H1 (cell line): ENCODE measurements at regions not wholly inside any gene's neighbourhood (a gene's known extent, or its start where the extent isn't known, plus 50 kb on each side); places are given as distances from the start of the nearest gene placed in this dataset.

Source experiments
- ASH2L ChIP-seq: fragments of 200-600, 300-600 bp; sonication (generic); IDR thresholded peaks from one replicate; pipeline ENCODE4 v1.7.1; 2017; ENCODE audit warnings: low read length
- RAD21 ChIP-seq, 2 experiments: IDR thresholded peaks in 1 of 2; conservative IDR thresholded peaks in 1 of 2; 2 replicates each; pipeline ENCODE4 v1.6.1; 2011; ENCODE audit warnings: low read depth in 2 of 2, low read length in 2 of 2, improper control_type of control experiment in 1 of 2, inconsistent platforms in 1 of 2, mild to moderate bottlenecking in 1 of 2, moderate library complexity in 1 of 2
- RXRA ChIP-seq: IDR thresholded peaks from 2 replicates; pipeline ENCODE4 v1.6.1; 2011; ENCODE audit warnings: low read depth, mild to moderate bottlenecking, low read length, moderate library complexity; ENCODE audit not compliant: insufficient read depth
- SIN3A ChIP-seq, 2 experiments: IDR thresholded peaks in 1 of 2; conservative IDR thresholded peaks in 1 of 2; 2 replicates each; pipeline ENCODE4 v1.6.1; 2011 to 2012; ENCODE audit warnings: low read length in 2 of 2, improper control_type of control experiment in 1 of 2, low read depth in 1 of 2, mild to moderate bottlenecking in 1 of 2
- TBP ChIP-seq: IDR thresholded peaks from 2 replicates; pipeline ENCODE4 v1.6.1; 2011; ENCODE audit warnings: low read depth, low read length, improper control_type of control experiment
- TF ChIP-seq, protein P1 (sequence below): fragments of 300-600 bp; sonication (generic); IDR thresholded peaks from 2 replicates; pipeline ENCODE4 v1.7.1; 2012; ENCODE audit warnings: low read length, moderate library complexity, mild to moderate bottlenecking, inconsistent platforms; ENCODE audit not compliant: insufficient replicate concordance
- TF ChIP-seq, protein P2 (sequence below): IDR thresholded peaks from 2 replicates; pipeline ENCODE4 v1.6.1; 2011; ENCODE audit warnings: low read depth, mild to moderate bottlenecking, low read length; ENCODE audit not compliant: insufficient read depth
- TF ChIP-seq, protein P3 (sequence below): IDR thresholded peaks from 2 replicates; pipeline ENCODE4 v1.6.1; 2012; ENCODE audit warnings: inconsistent platforms

DNA sequence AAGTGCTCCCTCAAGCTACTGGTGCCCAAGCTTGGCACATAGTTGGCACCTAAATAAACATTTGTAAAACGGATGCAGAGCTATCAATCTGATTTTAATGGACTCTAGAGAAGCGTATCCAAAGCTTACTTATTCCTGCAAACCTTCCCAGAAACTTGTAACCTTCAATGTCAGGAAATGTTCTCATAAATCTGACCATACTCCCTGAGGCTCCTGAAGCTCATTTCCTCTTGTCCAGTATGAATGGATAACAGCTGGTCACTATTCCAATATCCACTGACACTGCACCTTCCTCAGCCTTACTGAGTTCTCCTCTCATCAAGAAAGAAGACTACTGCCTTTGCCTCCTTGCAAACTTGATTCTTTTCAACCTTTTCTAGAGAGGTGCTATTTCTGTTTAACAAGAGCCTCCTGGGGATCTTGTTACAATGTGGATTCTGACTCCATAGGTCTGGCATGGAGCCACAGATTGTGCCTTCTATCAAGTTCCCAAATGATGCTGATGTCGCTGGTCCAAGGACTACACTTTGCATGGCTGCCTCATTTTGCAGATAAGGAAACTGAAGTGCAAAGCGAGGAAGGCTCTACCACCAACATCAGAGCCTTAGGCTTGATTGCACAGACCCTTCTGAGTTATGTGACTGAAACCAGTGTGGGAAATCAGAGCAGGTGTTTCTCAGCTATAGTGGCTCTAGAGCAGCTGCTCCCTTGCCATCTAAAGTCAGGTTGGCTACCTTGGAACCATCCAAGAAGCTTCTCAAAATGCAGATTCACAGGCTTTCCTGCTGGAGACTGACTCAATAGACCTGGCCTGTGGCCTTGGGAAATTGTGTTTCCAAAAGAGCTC is 377.8 kb downstream of the SOX9 start (continued):
- TF ChIP-seq, protein P1, sequence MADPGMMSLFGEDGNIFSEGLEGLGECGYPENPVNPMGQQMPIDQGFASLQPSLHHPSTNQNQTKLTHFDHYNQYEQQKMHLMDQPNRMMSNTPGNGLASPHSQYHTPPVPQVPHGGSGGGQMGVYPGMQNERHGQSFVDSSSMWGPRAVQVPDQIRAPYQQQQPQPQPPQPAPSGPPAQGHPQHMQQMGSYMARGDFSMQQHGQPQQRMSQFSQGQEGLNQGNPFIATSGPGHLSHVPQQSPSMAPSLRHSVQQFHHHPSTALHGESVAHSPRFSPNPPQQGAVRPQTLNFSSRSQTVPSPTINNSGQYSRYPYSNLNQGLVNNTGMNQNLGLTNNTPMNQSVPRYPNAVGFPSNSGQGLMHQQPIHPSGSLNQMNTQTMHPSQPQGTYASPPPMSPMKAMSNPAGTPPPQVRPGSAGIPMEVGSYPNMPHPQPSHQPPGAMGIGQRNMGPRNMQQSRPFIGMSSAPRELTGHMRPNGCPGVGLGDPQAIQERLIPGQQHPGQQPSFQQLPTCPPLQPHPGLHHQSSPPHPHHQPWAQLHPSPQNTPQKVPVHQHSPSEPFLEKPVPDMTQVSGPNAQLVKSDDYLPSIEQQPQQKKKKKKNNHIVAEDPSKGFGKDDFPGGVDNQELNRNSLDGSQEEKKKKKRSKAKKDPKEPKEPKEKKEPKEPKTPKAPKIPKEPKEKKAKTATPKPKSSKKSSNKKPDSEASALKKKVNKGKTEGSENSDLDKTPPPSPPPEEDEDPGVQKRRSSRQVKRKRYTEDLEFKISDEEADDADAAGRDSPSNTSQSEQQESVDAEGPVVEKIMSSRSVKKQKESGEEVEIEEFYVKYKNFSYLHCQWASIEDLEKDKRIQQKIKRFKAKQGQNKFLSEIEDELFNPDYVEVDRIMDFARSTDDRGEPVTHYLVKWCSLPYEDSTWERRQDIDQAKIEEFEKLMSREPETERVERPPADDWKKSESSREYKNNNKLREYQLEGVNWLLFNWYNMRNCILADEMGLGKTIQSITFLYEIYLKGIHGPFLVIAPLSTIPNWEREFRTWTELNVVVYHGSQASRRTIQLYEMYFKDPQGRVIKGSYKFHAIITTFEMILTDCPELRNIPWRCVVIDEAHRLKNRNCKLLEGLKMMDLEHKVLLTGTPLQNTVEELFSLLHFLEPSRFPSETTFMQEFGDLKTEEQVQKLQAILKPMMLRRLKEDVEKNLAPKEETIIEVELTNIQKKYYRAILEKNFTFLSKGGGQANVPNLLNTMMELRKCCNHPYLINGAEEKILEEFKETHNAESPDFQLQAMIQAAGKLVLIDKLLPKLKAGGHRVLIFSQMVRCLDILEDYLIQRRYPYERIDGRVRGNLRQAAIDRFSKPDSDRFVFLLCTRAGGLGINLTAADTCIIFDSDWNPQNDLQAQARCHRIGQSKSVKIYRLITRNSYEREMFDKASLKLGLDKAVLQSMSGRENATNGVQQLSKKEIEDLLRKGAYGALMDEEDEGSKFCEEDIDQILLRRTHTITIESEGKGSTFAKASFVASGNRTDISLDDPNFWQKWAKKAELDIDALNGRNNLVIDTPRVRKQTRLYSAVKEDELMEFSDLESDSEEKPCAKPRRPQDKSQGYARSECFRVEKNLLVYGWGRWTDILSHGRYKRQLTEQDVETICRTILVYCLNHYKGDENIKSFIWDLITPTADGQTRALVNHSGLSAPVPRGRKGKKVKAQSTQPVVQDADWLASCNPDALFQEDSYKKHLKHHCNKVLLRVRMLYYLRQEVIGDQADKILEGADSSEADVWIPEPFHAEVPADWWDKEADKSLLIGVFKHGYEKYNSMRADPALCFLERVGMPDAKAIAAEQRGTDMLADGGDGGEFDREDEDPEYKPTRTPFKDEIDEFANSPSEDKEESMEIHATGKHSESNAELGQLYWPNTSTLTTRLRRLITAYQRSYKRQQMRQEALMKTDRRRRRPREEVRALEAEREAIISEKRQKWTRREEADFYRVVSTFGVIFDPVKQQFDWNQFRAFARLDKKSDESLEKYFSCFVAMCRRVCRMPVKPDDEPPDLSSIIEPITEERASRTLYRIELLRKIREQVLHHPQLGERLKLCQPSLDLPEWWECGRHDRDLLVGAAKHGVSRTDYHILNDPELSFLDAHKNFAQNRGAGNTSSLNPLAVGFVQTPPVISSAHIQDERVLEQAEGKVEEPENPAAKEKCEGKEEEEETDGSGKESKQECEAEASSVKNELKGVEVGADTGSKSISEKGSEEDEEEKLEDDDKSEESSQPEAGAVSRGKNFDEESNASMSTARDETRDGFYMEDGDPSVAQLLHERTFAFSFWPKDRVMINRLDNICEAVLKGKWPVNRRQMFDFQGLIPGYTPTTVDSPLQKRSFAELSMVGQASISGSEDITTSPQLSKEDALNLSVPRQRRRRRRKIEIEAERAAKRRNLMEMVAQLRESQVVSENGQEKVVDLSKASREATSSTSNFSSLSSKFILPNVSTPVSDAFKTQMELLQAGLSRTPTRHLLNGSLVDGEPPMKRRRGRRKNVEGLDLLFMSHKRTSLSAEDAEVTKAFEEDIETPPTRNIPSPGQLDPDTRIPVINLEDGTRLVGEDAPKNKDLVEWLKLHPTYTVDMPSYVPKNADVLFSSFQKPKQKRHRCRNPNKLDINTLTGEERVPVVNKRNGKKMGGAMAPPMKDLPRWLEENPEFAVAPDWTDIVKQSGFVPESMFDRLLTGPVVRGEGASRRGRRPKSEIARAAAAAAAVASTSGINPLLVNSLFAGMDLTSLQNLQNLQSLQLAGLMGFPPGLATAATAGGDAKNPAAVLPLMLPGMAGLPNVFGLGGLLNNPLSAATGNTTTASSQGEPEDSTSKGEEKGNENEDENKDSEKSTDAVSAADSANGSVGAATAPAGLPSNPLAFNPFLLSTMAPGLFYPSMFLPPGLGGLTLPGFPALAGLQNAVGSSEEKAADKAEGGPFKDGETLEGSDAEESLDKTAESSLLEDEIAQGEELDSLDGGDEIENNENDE: no peak
- TF ChIP-seq ASH2L: no peak
- TF ChIP-seq TBP: no peak
- no peak for TF ChIP-seq SIN3A (conservative IDR thresholded peaks at IDR 0.05 in 1 of 2, IDR thresholded peaks at IDR 0.05 in 1 of 2; ENCODE audit: low read depth in 1 of 2, low read length in 2 of 2)
- TF ChIP-seq RXRA: no peak
- TF ChIP-seq RAD21 (IDR thresholded peaks at IDR 0.05 in 1 of 2, conservative IDR thresholded peaks at IDR 0.05 in 1 of 2; ENCODE audit: low read depth in 2 of 2, low read length in 2 of 2): no peak
- TF ChIP-seq, protein P2, sequence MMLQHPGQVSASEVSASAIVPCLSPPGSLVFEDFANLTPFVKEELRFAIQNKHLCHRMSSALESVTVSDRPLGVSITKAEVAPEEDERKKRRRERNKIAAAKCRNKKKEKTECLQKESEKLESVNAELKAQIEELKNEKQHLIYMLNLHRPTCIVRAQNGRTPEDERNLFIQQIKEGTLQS: no peak
- TF ChIP-seq, protein P3, sequence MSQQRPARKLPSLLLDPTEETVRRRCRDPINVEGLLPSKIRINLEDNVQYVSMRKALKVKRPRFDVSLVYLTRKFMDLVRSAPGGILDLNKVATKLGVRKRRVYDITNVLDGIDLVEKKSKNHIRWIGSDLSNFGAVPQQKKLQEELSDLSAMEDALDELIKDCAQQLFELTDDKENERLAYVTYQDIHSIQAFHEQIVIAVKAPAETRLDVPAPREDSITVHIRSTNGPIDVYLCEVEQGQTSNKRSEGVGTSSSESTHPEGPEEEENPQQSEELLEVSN: no peak
